ENCODE measurements at regions not wholly inside any gene's neighbourhood (a gene's known extent, or its start where the extent isn't known, plus 50 kb on each side); places are given as distances from the start of the nearest gene placed in this dataset.

DNA sequence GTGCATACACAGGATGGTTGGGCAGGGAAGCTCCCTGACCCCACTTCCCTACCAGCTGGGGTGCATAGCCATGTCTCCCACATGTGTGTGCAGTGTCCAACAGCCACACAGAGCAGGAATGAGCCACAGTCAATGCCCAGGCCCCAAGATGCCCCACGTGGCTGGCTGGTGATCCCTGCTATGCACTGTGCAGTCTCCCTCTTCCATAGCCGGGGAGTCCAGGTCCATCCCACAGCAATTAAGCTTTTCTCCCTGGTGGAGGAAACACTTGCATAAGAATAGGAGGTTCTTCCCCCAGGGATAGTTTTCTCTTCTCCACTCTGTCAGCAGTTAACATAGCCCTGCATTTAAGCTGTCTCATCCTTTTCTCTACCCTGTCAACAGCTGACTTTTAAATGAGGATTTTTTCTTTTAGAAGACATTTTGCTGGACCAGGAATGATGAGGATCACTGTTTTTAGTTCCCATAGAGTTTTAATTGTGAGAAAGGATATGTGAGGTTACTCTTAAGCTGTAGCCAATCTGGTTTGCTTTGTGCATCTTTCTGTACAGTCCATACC lies 396.5 kb upstream of the VWC2 start:
- no peak for DNase-seq (ENCODE audit: low read depth)

DNA sequence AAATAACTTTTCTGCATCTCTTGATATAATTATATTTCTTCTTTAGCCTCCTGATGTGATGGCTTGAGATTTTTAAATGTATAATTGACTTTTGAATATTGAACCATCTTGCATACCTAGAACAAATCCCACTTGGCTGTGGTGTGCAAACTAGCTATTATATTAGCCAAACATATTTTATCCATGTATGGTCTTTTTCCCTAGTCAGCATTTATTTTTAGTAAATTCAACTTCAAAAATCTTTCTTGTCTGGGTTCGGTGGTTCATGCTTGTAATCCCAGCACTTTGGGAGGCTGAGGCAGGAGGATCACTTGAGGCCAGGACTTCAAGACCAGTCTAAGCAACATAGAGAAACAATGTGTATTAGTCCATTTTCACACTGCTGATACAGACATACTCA lies 386.6 kb upstream of the VWC2 start:
- no peak for DNase-seq (ENCODE audit: low read depth)

DNA sequence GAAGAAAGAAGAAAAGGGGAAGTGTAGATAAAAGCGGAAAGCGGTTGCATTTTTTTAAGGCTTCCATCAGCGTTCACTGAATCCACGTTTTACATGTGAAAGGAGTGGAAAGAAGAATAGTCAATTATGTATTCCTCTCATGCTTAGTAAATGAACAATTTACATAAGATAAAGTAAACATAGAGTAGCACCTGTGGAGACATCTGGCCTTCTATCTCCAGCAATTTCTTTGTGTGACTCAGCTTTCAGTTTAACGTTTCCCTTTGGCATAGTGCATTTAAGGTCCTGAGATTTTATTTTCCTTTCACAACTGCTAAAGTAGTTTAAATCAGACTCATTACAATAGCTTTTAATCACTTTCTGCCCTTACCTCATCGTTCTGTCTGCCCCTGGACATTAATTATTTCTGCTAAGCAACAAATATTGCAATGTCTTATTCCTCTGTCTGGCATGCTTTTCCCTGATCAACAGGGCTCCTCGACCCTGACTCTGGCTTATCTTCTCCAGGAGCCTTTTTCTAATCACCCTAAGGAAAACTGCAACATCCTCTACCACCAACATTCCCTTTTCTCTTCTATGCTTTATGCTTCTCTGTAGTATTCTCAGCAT lies 383.5 kb upstream of the VWC2 start:
- no peak for DNase-seq (ENCODE audit: low read depth)

DNA sequence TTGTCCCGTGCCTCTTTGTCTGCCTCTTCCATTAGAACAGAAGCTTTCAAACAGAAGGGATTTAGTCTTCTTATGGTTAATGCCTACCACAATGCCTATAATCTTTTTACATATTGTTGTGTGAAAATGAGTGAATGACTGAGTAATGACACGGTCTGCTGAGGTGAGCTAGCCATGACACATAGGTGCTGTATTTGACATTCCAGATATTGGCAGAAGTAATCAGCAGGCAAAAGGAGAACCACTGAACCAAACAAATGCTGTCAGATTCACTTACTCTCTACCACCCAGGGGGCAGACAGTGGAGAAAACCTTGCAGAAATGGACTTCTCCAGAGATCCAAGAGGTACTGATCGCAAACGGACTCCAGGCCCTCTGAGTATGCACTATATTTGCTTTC lies 377.2 kb upstream of the VWC2 start:
- DNase-seq (ENCODE audit: low read depth): no peak

DNA sequence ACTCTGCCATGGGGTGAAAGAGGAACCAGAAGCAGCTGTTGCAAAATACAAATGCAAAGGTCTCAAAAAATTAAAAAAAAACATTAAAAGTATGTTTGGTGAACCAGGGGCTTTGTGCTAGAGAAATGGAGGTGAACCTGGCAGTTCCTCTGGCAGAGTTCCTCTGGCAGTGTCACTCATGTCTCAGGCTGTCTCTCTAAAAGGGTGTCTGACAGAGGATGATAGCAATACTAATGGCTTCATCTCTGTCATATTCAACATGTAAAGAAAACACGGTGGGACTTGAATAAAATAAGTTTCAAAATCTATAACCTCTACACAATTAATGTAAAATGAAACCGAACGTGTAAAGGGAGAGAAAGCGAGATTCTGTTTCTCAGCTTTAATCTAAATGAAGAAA lies 375.7 kb upstream of the VWC2 start:
- DNase-seq (ENCODE audit: low read depth): no peak

DNA sequence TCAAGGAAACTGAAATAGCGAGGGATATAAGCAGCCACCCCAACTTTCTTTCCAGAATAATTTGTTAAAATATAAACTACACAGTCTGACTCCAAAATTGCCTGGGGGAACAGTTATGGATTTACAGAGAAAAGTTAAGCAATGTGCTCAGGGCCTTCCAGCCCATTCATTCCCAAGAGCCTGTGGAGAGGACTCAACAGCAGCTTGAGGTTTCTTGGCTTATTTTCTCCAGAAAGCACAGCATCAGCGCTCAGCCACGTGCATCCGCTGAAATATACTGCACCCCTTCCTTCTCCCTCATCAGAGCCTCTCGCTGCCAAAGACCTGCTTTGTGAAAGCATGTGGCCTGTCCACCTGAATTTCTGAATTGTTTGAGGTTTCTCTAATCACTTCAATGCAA lies 375.2 kb upstream of the VWC2 start:
- no peak for DNase-seq (ENCODE audit: low read depth)

GRCh38 chr7:49398746-49399145 lies 374.7 kb upstream of the VWC2 start:
- DNase-seq (ENCODE audit: low read depth): peak; percentile 12

DNA sequence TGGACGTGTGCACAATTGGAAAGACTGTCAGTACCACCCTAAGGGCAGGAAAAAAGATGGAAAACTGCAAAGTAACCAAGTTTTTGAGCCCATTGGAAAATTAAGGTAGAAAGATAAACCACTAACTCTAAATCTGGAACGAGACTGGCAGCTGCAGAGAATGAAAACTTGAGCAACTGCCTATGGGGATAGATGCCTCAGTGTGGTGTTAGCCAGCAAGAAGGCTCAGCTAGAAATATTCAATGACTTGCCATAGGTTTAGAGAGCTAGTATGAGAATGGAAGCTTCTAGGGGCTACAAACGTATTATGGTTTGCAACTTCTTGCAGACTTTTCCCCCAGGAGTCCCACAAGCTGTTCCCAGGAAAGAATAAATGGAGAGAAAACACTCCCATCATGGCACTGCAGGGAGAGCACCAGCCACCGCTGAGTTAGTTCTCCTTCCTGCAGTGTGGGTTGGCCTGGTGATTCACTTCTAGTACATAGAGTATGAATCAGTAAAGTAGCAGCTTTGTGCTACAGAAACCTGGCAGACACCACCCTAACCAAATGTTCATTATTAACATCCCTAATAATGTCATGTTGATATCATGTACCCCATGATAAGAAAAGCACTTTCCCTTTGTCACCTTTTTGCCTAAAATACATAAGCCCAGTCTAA lies 372.4 kb upstream of the VWC2 start:
- DNase-seq (ENCODE audit: low read depth): no peak

GRCh38 chr7:49403844-49404243 lies 369.6 kb upstream of the VWC2 start:
- no peak for DNase-seq (ENCODE audit: low read depth)

DNA sequence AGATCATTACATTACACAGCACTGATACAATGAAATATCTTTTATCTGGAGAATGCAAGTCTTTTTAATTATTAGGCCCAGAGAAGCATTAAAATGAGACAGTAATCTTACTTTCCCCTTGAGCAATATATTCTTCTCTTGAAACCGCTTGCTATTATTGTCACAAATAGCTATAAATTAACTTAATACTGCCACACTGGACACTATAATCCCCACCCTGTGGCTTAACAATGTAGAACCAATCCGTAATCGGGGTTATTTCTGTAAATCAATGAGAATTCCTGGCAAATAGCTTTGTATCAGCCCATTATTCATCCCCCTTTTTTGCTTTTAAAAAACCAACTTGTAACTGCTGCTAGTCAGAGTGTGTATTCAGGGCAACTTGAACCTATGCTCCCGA lies 366.2 kb upstream of the VWC2 start:
- DNase-seq (ENCODE audit: low read depth): no peak

DNA sequence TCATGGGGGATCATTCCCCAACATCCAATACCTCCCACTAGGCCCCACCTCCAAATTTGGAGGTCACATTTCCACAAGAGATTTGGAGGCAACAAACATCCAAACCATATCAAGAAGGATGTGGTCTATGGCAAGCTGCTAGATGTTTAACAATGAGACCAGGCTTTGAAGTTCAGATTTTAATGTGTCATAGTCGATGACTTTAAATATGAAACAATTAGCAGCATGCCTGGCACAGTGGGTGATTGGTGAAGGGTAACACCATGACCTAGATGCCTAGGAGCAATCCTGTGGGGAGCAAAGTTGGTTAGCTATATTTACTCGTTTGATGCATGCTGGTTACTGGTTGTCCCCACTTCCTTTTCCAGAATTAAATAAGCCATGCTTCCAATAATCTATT lies 356.4 kb upstream of the VWC2 start:
- no peak for DNase-seq (ENCODE audit: low read depth)

- no peak for DNase-seq (ENCODE audit: low read depth)
Measured at GRCh38 chr7:49418963-49419362, 354.5 kb upstream of the VWC2 start.

GRCh38 chr7:49422564-49422963 lies 350.9 kb upstream of the VWC2 start:
- no peak for DNase-seq (ENCODE audit: low read depth)

- no peak for DNase-seq (ENCODE audit: low read depth)
Measured at GRCh38 chr7:49424109-49424508, 349.3 kb upstream of the VWC2 start.

DNA sequence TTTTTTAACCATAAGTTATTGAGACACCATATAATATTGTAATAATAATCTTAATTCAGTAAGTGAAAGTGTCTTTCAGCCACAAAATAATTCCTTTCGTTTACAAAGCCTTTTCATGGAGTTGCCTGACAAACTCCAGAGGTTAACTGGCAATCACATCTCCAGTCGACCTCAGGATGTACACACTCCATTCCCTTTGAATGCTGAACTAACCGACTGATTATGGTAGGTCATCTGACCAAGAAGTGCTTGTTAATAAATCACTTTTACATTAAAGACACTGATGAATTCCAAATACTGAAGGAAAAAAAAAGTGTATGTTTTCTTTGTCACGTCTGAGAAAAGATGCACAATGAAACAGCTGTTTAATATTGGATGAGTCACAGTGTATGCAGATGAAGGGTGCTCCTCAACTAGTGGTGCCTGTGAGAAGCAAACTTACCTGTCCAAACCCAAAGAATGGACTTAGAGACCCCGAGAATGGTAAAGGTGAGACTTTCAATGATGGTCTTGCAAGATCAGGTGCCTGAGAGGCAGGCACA lies 348.1 kb upstream of the VWC2 start:
- DNase-seq (ENCODE audit: low read depth): no peak

GRCh38 chr7:49432254-49432653 lies 341.2 kb upstream of the VWC2 start:
- DNase-seq (ENCODE audit: low read depth): no peak

DNA sequence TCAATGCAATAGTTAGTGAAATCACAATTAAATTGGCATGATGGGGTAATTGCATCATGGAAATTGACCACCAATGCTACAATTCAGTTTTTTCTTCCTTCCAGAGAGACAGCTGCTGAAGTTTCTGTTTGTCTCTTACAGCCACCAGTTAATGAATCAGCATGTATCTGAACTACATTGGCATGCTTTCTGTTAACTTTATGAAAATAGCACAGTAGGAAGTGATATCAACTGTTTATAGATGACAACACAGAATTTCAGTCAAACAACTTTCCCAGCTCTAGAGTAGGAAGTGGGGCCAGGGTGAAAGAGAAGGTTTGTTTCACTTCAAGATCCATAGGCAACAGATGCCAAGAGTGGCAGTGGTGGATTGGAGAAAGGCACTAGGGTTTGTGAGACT lies 339.6 kb upstream of the VWC2 start:
- no peak for DNase-seq (ENCODE audit: low read depth)

DNA sequence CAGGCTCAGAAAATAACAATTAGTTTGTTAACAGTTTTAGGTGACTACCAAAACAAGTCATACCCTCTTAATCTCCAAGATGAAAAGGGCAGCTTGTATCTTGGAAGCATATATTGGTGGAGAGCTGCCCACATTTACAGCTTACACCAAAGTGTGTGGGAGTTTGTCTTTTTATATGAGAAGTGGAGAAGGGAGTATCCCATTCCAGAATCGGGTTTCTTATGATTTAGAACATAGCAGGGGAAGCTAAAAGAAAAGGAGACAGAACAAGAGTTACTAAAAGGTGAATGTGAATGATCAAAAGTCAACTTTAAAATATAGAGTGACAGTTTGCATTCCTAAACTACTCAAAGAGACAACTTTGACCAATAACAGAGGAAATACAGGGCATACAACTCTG lies 338.6 kb upstream of the VWC2 start:
- DNase-seq (ENCODE audit: low read depth): no peak

DNA sequence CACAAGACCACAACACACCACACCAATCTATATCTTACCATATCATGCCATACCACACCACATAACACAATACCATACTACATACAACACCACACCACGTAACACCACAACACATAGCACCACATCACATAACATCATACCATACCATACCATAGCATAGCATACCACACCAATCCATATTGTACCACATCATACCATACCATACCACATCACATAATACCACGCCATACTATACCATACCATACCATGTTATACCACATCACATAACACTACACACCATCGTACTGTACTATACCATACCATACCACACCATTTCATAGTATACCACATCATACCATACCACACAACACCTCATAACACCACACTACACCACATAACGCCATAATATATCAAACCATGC lies 335.2 kb upstream of the VWC2 start:
- DNase-seq (ENCODE audit: low read depth): no peak

DNA sequence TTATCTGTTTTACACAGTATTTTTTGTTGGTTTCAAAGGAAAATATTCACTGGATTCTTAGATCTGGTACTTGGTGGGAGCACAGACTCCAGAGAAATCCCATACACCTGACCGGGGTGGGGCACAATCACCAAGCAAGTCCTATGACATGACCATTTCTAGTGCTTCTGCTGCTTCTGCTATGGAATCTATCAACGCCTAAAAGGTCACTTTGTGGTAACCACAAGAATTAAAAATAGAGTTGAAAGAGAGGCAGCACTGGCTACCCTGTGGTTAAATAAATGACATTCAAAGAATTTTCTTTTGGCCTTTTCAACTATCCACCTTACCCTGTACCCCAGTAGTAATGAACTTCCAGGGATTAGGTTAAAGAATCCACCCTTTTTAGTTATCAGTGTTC lies 329.9 kb upstream of the VWC2 start:
- no peak for DNase-seq (ENCODE audit: low read depth)

DNA sequence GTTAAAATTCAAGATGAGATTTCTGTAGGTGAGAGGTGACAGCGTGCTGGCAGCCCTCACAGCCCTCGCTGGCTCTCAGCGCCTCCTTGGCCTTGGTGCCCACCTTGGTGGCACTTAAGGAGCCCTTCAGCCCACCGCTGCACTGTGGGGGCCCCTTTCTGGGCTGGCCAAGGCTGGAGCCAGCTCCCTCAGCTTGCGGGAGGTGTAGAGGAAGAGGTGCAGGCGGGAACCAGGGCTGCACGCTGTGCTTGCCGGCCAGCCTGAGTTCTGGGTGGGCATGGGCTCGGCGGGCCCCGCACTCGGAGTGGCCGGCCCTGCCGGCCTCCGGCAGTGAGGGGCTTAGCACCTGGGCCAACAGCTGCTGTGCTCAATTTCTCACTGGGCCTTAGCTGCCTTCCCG lies 320.0 kb upstream of the VWC2 start:
- DNase-seq (ENCODE audit: low read depth): no peak

DNA sequence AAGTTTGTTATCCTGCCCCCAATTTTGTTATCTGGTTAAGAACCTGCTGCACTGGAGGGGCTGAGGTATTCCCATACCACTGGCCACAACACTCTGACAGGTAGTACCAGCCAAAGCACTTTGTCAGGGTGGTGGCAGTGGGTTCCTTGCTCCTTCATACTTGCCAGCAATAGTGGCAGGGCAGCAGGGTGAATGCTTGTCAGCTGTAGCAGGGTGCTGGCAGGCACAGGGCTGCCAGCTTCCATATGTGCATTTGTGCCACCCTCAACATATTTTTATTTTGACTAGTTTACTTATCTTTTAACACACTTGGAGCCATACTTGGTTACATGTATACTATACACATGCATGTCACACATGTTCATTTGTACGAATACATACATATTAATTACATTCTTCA lies 294.0 kb upstream of the VWC2 start:
- DNase-seq (ENCODE audit: low read depth): no peak

- no peak for DNase-seq (ENCODE audit: low read depth)
Measured at GRCh38 chr7:49479936-49480544, 293.4 kb upstream of the VWC2 start.

Measured in M059J (cell line).